H1 (cell line): ENCODE measurements at regions not wholly inside any gene's neighbourhood (a gene's known extent, or its start where the extent isn't known, plus 50 kb on each side); places are given as distances from the start of the nearest gene placed in this dataset.

ENCODE experiments used
- CHD2 ChIP-seq: IDR thresholded peaks from 2 replicates; pipeline ENCODE4 v1.6.1; 2012; ENCODE audit warnings: low read length, improper control_type of control experiment
- CREB1 ChIP-seq: IDR thresholded peaks from 2 replicates; pipeline ENCODE4 v1.6.1; 2012; ENCODE audit warnings: inconsistent platforms
- TF ChIP-seq, protein P1 (sequence below), 3 experiments: IDR thresholded peaks; 1 replicate in 2 of 3; 2 replicates in 1 of 3; pipeline versions ENCODE4 v1.5.1 to v1.6.1; 2011; ENCODE audit warnings: low read length in 3 of 3, mild to moderate bottlenecking in 3 of 3, inconsistent platforms in 2 of 3, low read depth in 1 of 3, moderate library complexity in 1 of 3; ENCODE audit not compliant: insufficient read depth in 1 of 3; ENCODE audit errors: control extremely low read depth in 1 of 3

DNA sequence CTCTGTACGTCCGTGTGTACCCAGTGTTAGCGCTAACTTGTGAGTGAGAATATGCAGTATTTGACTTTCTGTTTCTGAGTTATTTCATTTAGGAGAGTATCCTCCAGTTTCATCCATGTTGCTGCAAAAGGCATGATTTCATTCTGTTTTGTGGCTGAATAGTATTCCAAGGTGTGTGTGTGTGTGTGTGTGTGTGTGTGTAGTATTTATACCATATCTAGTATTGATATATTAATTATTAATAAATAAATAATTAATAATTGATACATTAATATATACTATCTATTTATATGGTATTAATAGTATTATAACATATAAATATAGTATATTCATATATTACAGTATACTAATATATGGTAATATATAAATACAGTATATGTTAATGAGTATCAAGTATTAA, 101.8 kb upstream of the CCND2 start (continued):
- TF ChIP-seq, protein P1, sequence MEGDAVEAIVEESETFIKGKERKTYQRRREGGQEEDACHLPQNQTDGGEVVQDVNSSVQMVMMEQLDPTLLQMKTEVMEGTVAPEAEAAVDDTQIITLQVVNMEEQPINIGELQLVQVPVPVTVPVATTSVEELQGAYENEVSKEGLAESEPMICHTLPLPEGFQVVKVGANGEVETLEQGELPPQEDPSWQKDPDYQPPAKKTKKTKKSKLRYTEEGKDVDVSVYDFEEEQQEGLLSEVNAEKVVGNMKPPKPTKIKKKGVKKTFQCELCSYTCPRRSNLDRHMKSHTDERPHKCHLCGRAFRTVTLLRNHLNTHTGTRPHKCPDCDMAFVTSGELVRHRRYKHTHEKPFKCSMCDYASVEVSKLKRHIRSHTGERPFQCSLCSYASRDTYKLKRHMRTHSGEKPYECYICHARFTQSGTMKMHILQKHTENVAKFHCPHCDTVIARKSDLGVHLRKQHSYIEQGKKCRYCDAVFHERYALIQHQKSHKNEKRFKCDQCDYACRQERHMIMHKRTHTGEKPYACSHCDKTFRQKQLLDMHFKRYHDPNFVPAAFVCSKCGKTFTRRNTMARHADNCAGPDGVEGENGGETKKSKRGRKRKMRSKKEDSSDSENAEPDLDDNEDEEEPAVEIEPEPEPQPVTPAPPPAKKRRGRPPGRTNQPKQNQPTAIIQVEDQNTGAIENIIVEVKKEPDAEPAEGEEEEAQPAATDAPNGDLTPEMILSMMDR (IDR thresholded peaks at IDR 0.05; ENCODE audit: control extremely low read depth in 1 of 3, insufficient read depth in 1 of 3, low read depth in 1 of 3, low read length in 3 of 3): no peak
- TF ChIP-seq CREB1 (no peak), CHD2 (no peak)
